NCI-H1417 (cell line): ENCODE measurements at regions not wholly inside any gene's neighbourhood (a gene's known extent, or its start where the extent isn't known, plus 50 kb on each side); places are given as distances from the start of the nearest gene placed in this dataset.
"Not testable (repeated sequence)": the region's sequence is repeated elsewhere in the genome, so short reads cannot be mapped to it uniquely, and the experiment has no call there.

Experiments
- DNase-seq, 3 experiments: peaks; one replicate each; lab custom pipeline; 2025; lab: John Stamatoyannopoulos, UW

DNA sequence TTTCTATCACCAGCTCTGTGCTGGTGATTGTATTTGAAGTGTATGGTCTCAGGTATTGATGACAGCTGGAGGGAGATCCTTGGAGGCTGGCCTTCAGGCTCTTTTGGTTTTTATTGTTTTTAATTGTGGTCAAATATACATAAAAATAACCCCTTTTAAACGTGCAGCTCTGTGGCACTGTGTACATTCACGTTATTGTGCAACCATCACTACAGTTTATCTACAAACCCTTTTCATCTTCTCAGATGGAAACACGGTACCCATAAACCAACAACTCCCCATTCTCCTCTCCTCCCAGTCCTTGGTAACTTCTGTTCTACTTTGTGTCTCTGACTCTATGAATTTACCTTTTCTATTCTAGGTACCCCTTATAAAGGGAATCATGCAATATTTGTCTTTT is 79.3 kb upstream of the ATP8B1 start:
- no peak for DNase-seq

DNA sequence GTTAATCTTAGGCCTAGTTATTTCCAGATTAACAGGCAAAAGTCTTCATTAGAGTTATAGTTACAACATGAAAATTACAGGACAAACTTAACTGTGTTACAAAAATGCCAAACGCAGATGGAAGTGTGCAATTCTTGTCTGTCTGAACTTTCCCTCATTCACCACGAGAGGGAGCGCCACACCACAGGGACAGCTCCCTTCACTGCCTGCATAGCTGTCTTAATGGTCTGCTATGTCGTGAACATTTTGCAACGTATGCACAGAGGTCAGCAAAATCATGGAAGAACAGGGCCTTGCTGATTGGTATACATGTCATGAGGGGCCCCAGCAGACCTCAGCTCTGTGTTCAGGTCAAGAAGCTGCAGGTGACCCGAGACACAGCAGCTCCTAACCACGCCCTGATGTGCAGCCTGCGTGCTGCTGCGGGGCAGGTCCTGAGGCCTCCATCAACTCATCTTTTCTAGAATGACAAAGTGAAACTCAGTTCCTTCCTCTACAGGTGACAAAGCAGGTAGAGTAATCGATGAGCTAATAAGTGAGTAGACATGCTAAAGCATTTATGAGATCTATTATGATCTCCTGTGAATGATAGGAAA is 78.8 kb upstream of the ATP8B1 start:
- peak; percentile 79 to 98 (median 86) for DNase-seq

DNA sequence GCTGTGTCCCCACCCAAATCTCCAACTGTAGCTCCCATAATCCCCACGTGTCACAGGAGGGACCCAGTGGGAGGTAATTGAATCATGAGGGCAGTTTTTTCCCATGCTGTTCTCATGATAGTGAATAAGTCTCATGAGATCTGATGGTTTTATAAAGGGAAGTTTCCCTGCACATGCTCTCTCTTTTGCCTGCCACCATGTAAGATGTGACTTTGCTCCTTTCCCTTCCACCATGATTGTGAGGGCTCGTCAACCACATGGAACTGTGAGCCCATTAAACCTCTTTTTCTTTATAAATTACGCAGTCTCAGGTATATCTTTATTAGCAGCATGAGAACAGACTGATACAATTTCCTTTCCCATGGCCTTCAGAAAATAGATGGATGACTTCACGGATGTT is 76.8 kb upstream of the ATP8B1 start:
- not testable (repeated sequence) for DNase-seq

DNA sequence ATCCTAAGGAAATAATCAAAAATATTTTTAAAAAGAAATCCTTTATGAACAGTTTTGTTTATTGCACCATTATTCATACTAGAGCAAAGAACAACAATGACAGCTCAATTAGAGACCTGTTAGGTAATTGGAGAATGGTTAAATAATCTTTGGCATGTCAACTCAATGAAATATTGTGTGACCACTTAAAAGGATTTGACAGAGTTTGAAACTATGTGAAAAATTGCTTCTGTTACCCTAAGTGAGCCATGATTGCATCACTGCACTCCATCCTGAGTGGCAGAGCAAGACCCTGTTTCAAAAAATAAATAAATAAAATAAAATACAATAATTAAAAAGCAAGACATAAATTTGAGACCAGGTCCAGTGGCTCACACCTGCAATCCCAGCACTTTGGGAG is 66.1 kb upstream of the ATP8B1 start:
- peak in 1 of 3 experiments; percentile 56 for DNase-seq

DNA sequence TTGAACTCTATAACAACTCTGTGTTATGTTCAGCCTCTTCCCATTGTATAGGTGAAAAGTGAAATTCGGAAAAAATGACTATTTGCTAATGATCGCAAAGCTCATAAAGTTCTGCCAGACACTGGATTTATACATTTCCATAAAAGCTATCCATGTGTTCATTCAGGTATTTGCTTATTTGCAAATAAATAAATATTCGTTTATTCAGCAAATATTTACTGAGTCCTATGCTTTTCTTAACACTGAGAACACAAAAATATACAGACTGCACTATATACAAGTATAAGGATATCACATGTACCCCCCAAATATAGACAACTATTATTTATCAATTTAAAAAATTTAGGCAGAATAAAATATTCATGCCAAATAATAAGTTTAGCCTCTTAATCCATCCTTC is 63.2 kb upstream of the ATP8B1 start:
- no peak for DNase-seq

DNA sequence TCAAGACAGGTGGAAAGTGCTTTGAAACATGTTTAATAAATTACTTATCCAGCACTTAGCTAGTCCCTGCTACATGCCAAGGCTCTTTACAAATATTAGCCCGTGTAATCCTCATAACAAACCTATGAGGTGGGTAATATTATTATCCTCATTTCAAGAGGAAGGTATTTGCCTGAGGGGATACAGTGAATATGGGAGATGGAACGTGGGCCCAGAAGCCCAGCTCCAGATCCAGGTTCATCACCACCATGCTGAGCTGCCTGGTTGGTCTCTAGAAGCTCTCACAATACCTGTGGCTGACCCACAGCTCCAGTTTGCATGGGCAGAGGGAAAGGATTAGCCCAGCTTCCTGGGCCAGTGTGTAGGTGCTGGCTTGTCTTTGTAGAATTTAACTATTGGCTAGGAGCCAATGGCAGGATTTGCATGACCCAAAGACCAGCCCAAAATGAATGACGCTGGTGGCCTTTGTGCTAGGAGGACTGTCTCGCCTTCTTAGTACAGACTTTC is 61.6 kb upstream of the ATP8B1 start:
- DNase-seq = peak in 1 of 3 experiments; percentile 37

DNA sequence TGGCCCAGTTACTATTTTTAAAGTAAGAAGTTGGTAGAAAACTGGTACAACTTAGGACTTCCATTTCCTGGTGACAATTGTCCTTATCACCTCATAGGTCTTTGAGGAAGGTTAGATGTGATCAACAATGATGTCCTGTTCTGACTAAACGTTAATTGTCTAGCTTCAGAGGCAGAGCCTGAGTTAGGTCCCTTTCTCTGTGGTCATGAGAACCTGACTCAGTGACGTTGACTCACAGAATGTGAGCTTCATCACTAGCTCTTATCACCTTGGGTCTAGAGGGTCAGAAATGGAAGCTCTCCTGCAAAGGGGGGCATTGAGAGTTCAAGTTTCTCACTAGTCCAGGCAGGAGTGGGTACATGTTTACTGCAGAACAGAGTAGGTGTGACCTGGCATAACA is 60.6 kb upstream of the ATP8B1 start:
- DNase-seq = no peak

DNA sequence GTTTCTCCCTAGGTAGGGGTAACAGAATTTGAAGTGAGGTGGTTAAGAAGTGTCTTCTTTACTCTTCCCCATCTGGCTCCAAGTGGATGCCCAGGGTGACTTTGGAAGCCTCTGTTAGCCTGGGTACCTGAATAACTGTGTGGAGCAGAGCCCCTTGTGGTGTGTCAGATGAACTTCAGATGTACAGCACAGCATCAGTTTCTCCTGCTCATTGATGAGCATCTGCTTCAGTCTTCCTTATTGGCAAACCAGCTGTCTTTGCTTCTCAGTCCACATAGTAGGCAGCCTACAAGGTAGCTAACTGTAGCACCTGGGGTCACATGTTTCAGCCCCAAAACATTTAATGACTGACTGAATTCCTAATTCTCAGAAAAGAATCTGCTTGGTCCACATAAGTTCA is 56.2 kb upstream of the ATP8B1 start:
- DNase-seq = peak in 2 of 3 experiments; percentile 22 to 35

DNA sequence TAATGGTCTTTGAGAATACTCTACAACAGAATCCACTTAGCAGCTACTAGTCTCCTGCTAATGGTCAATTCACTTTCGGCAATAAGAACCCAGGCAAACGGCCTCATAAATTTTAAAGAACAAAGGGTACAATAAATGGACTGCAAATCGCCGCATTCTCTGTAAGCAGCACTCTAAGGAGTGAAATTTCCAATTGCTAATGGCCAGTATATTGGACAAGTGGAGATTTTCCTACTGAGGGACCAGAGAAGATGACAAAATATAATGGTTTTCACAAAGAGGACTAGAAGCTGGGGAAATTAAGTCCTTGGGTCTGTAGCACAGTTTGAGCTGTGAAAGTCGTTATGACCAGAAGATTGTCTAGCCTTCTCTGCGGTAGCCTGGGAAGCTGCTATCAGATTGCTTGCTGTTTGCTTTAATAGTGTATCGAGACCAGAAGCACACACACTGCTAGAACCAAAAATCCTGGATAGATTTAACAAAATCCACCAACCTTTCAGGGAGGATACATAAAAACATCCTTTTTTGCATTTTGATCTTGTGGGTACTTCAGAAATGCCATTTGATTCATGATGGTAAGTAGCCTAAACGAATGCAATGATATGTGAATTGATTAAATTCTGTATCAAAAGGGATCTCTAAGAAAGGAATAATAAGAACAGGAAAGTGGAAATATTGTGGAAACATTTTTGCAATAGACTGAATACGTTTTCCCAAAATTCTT is 53.6 kb upstream of the ATP8B1 start:
- peak; percentile 85 to 98 (median 88) for DNase-seq

DNA sequence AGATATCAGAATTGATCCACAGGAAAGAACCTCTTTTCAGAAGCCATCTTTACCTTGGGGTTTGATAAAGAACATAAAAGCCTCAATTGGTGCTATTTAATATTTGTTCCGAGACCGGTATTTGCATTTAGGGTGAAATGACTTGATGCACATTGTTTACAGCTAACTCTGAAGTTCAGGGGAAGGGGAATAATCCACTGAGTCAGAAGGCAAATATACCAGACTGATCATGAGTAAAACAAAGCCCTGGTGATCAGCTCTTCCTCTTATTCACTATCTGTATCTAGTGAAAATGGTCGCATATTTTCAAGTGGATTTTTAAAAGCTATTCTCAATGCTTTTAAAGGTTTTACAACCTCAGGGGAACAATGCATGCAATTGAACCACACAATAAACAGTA is 53.0 kb upstream of the ATP8B1 start:
- DNase-seq = no peak

DNA sequence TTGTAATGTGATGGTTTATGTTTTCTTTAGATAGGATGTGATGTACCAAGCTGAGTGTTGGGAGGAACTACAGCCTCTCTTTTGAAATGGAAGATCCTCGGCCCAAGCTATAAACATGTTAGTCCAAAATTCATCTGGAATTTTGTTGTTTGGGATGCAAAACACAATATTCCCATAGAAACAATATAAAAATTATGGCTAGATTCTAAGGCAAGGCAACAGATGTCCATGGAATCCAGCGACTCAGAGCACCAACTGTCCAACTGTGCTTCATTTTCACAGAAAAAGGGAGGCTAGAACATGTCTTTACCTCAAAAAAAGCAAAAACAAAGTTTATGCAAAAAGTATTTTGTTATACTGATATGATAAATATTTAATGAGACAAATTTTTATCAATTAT is 52.4 kb upstream of the ATP8B1 start:
- DNase-seq = no peak

DNA sequence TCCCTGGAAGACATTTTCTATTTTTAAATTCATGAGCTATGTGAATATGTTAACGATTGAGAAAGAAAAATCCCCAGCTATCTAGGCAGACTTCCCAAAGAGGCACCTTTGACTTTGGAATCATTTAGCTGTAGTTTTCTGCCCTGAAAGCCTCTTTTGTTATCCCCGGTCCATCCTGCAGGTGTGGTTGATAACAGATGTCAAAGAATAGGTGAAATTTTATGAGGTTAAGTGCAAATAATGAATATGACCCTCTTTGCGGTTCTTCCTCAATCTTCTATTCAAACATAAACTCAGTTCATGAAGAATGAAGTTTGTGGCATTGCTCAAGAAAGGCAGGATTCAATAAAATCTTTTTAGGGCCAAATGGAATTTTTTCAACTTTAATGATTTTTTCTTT is 51.6 kb upstream of the ATP8B1 start:
- DNase-seq = peak in 1 of 3 experiments; percentile 39

DNA sequence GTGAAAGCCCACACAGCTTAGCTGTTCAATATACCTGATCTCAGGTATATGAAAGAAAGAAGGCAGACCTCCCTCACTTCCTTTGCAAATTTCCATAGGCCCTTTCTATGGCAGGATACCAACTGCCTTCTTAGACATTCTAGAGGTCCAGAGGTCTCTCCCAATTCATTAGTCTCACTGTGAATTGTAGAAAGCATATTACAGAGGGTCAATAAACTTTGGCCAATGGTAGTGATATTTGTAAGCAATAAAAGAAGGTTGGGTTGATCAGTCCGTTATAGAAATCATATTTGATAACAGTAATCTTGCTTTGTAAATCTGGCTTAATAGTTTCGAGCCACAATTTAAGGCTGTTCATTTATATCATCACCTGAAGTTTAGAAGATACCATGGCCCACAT is 50.7 kb upstream of the ATP8B1 start:
- no peak for DNase-seq

DNA sequence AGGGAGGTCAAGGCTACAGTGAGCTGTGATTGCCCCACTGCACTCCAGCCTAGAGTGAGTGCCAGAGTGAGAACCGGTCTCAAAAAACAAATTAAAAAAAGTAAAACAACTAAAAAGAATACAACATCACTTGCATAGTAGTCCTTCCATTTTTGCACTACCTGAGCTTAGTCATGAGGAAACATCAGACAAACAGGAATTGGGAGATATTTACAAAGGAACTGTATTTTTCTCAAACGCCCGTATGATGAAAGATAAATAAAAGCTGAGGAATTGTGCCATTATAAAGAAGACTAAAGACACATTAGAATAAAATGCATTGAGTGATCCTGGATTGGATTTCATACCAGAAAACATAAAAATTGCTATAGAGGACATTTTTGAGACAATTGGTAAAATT is 50.0 kb upstream of the ATP8B1 start:
- DNase-seq = no peak
